Pulmonary artery endothelial cell (primary cell): ENCODE measurements at regions not wholly inside any gene's neighbourhood (a gene's known extent, or its start where the extent isn't known, plus 50 kb on each side); places are given as distances from the start of the nearest gene placed in this dataset.
"Not testable (repeated sequence)": the region's sequence is repeated elsewhere in the genome, so short reads cannot be mapped to it uniquely, and the experiment has no call there.

Experiments used
- DNase-seq: peaks from one replicate; pipeline ENCODE4 v3.0.0-alpha.2; 2011; ENCODE audit warnings: low read depth, low spot score

GRCh38 chr14:56027421-56027820 is 90.8 kb upstream of the PELI2 start:
- DNase-seq: no peak

- DNase-seq: no peak
These were observed 90.1 kb upstream of the PELI2 start for GRCh38 chr14:56027916-56028712.

- no peak for DNase-seq
These were observed 81.9 kb upstream of the PELI2 start for GRCh38 chr14:56036353-56036752.

GRCh38 chr14:56040121-56040520 is 78.1 kb upstream of the PELI2 start:
- no peak for DNase-seq

- no peak for DNase-seq
These were observed 74.0 kb upstream of the PELI2 start for GRCh38 chr14:56044196-56044595.

- DNase-seq: no peak
These were observed 71.7 kb upstream of the PELI2 start for GRCh38 chr14:56046546-56046945.

- no peak for DNase-seq
These were observed 71.2 kb upstream of the PELI2 start for GRCh38 chr14:56046996-56047395.

- DNase-seq: no peak
These were observed 68.7 kb upstream of the PELI2 start for GRCh38 chr14:56049536-56049935.

GRCh38 chr14:56055511-56055910 is 62.7 kb upstream of the PELI2 start:
- no peak for DNase-seq

GRCh38 chr14:56056031-56056430 is 62.2 kb upstream of the PELI2 start:
- no peak for DNase-seq

GRCh38 chr14:56057071-56057741 is 61.0 kb upstream of the PELI2 start:
- DNase-seq: no peak

GRCh38 chr14:56057767-56058166 is 60.4 kb upstream of the PELI2 start:
- DNase-seq: no peak

GRCh38 chr14:56059054-56059453 is 59.2 kb upstream of the PELI2 start:
- DNase-seq: no peak

- DNase-seq: no peak
These were observed 57.2 kb upstream of the PELI2 start for GRCh38 chr14:56061051-56061450.

- DNase-seq: no peak
These were observed 55.1 kb upstream of the PELI2 start for GRCh38 chr14:56063131-56063530.

GRCh38 chr14:56064513-56064912 is 53.7 kb upstream of the PELI2 start:
- DNase-seq: no peak

- DNase-seq: not testable (repeated sequence)
These were observed 53.0 kb upstream of the PELI2 start for GRCh38 chr14:56065199-56065598.

- no peak for DNase-seq
These were observed 52.5 kb upstream of the PELI2 start for GRCh38 chr14:56065621-56066290.
